SW480 (cell line): ENCODE measurements at regions not wholly inside any gene's neighbourhood (a gene's known extent, or its start where the extent isn't known, plus 50 kb on each side); places are given as distances from the start of the nearest gene placed in this dataset.
A peak's percentile ranks its signal among the peaks of the same experiment; 100 is the strongest.
"Not testable (repeated sequence)": the region's sequence is repeated elsewhere in the genome, so short reads cannot be mapped to it uniquely, and the experiment has no call there.

Experiments used
- DNase-seq: peaks from one replicate; pipeline ENCODE4 v3.0.0-alpha.2; 2016; ENCODE audit warnings: low spot score

GRCh38 chrX:113510586-113510985, 670.0 kb upstream of the AMOT start:
- DNase-seq = no peak

- DNase-seq = no peak
Observed at GRCh38 chrX:113492895-113493294, 652.3 kb upstream of the AMOT start.

GRCh38 chrX:113473418-113473817, 632.8 kb upstream of the AMOT start:
- no peak for DNase-seq

GRCh38 chrX:113473015-113473414, 632.4 kb upstream of the AMOT start:
- DNase-seq = not testable (repeated sequence)

GRCh38 chrX:113470166-113470565, 629.5 kb upstream of the AMOT start:
- no peak for DNase-seq

- DNase-seq = no peak
Observed at GRCh38 chrX:113457719-113458118, 617.1 kb upstream of the AMOT start.

GRCh38 chrX:113455582-113455981, 615.0 kb upstream of the AMOT start:
- no peak for DNase-seq

GRCh38 chrX:113429011-113429410, 588.4 kb upstream of the AMOT start:
- DNase-seq = no peak

GRCh38 chrX:113422323-113422722, 581.7 kb upstream of the AMOT start:
- no peak for DNase-seq

GRCh38 chrX:113421432-113421831, 580.8 kb upstream of the AMOT start:
- DNase-seq = no peak

- no peak for DNase-seq
Observed at GRCh38 chrX:113412106-113412505, 571.5 kb upstream of the AMOT start.

GRCh38 chrX:113408843-113409242, 568.2 kb upstream of the AMOT start:
- no peak for DNase-seq

GRCh38 chrX:113400193-113400704, 559.6 kb upstream of the AMOT start:
- DNase-seq = peak; percentile 26

- DNase-seq = no peak
Observed at GRCh38 chrX:113399506-113400192, 559.0 kb upstream of the AMOT start.

GRCh38 chrX:113392355-113392754, 551.7 kb upstream of the AMOT start:
- DNase-seq = no peak

- no peak for DNase-seq
Observed at GRCh38 chrX:113391875-113392274, 551.2 kb upstream of the AMOT start.

GRCh38 chrX:113390531-113390930, 549.9 kb upstream of the AMOT start:
- DNase-seq = no peak

- no peak for DNase-seq
Observed at GRCh38 chrX:113389846-113390245, 549.2 kb upstream of the AMOT start.

- no peak for DNase-seq
Observed at GRCh38 chrX:113384628-113385027, 544.0 kb upstream of the AMOT start.

- DNase-seq = not testable (repeated sequence)
Observed at GRCh38 chrX:113373421-113373820, 532.8 kb upstream of the AMOT start.

- DNase-seq = no peak
Observed at GRCh38 chrX:113370006-113370405, 529.4 kb upstream of the AMOT start.

GRCh38 chrX:113369056-113369455, 528.4 kb upstream of the AMOT start:
- no peak for DNase-seq

GRCh38 chrX:113353134-113353533, 512.5 kb upstream of the AMOT start:
- no peak for DNase-seq

GRCh38 chrX:113330416-113330815, 489.8 kb upstream of the AMOT start:
- no peak for DNase-seq
